ENCODE measurements at regions not wholly inside any gene's neighbourhood (a gene's known extent, or its start where the extent isn't known, plus 50 kb on each side); places are given as distances from the start of the nearest gene placed in this dataset.

- TF ChIP-seq CSRNP3 (CRISPR knock-in tag; IDR thresholded peaks at IDR 0.05) = no peak
Observed at GRCh38 chr5:142445266-142445665, 120.4 kb upstream of the SPRY4 start (continued).

GRCh38 chr5:142441616-142442015 is 116.8 kb upstream of the SPRY4 start:
- ATAC-seq = no peak
- TF ChIP-seq ARNTL (CRISPR knock-in tag; IDR thresholded peaks at IDR 0.05; ENCODE audit: borderline replicate concordance, low read depth) (no peak), ZNF565 (CRISPR knock-in tag; conservative IDR thresholded peaks at IDR 0.05; ENCODE audit: low read depth) (no peak), RARB (CRISPR knock-in tag; IDR thresholded peaks at IDR 0.05) (no peak), TSHZ2 (CRISPR knock-in tag; IDR thresholded peaks at IDR 0.05) (no peak), TOX (CRISPR knock-in tag; IDR thresholded peaks at IDR 0.05; ENCODE audit: borderline replicate concordance) (no peak), TCF4 (CRISPR knock-in tag; IDR thresholded peaks at IDR 0.05; ENCODE audit: borderline replicate concordance) (no peak), PATZ1 (CRISPR knock-in tag; IDR thresholded peaks at IDR 0.05; ENCODE audit: borderline replicate concordance) (no peak), ZFP3 (CRISPR knock-in tag; IDR thresholded peaks at IDR 0.05) (no peak), ZC3H10 (CRISPR knock-in tag; IDR thresholded peaks at IDR 0.05) (no peak), ESRRG (CRISPR knock-in tag; IDR thresholded peaks at IDR 0.05) (no peak), SNAI2 (CRISPR knock-in tag; IDR thresholded peaks at IDR 0.05) (no peak), PPARA (CRISPR knock-in tag; IDR thresholded peaks at IDR 0.05; ENCODE audit: borderline replicate concordance) (no peak), ISL1 (CRISPR knock-in tag; IDR thresholded peaks at IDR 0.05) (no peak), ZFP30 (CRISPR knock-in tag; IDR thresholded peaks at IDR 0.05) (no peak), CREB5 (CRISPR knock-in tag; IDR thresholded peaks at IDR 0.05; ENCODE audit: low read depth) (no peak), ZNF8 (CRISPR knock-in tag; IDR thresholded peaks at IDR 0.05) (no peak), ZNF70 (CRISPR knock-in tag; IDR thresholded peaks at IDR 0.05) (no peak), GLIS3 (CRISPR knock-in tag; IDR thresholded peaks at IDR 0.05) (no peak), BACH2 (CRISPR knock-in tag; IDR thresholded peaks at IDR 0.05; ENCODE audit: borderline replicate concordance) (no peak)

GRCh38 chr5:142439207-142439860 is 114.5 kb upstream of the SPRY4 start:
- ATAC-seq = no peak
- no peak for TF ChIP-seq ZNF70 (CRISPR knock-in tag; IDR thresholded peaks at IDR 0.05)
- TF ChIP-seq ZNF565 (CRISPR knock-in tag; conservative IDR thresholded peaks at IDR 0.05; ENCODE audit: low read depth) = no peak
- TF ChIP-seq TOX (CRISPR knock-in tag; IDR thresholded peaks at IDR 0.05; ENCODE audit: borderline replicate concordance) = no peak
- TF ChIP-seq ZFP3 (CRISPR knock-in tag; IDR thresholded peaks at IDR 0.05) = no peak
- TF ChIP-seq POU6F1 (CRISPR knock-in tag; IDR thresholded peaks at IDR 0.05; ENCODE audit: borderline replicate concordance, low read depth) = no peak
- TF ChIP-seq GLIS3 (CRISPR knock-in tag; IDR thresholded peaks at IDR 0.05) = no peak
- TF ChIP-seq ZC3H10 (CRISPR knock-in tag; IDR thresholded peaks at IDR 0.05) = no peak
- no peak for TF ChIP-seq ESRRG (CRISPR knock-in tag; IDR thresholded peaks at IDR 0.05)
- TF ChIP-seq RARB (CRISPR knock-in tag; IDR thresholded peaks at IDR 0.05) = no peak
- TF ChIP-seq CREB5 (CRISPR knock-in tag; IDR thresholded peaks at IDR 0.05; ENCODE audit: low read depth) = no peak
- TF ChIP-seq ZNF8 (CRISPR knock-in tag; IDR thresholded peaks at IDR 0.05) = no peak
- no peak for TF ChIP-seq TCF4 (CRISPR knock-in tag; IDR thresholded peaks at IDR 0.05; ENCODE audit: borderline replicate concordance)

All from SK-N-SH treated with all-trans-retinoic acid at 6 μM for 48 hours (cell line).